Stimulated activated CD8-positive, alpha-beta memory T cell treated with anti-CD3 and anti-CD28 coated beads, Interleukin-12 subunit alpha, Interleukin-12 subunit beta, amount 100 ng/mL, for 1 hour (primary cell): ENCODE measurements at regions not wholly inside any gene's neighbourhood (a gene's known extent, or its start where the extent isn't known, plus 50 kb on each side); places are given as distances from the start of the nearest gene placed in this dataset.
"Not testable (repeated sequence)": the region's sequence is repeated elsewhere in the genome, so short reads cannot be mapped to it uniquely, and the experiment has no call there.

ENCODE experiments used
- DNase-seq: peaks from one replicate; pipeline ENCODE4 v3.0.0-alpha.2; 2020; ENCODE audit warnings: low read depth

DNA sequence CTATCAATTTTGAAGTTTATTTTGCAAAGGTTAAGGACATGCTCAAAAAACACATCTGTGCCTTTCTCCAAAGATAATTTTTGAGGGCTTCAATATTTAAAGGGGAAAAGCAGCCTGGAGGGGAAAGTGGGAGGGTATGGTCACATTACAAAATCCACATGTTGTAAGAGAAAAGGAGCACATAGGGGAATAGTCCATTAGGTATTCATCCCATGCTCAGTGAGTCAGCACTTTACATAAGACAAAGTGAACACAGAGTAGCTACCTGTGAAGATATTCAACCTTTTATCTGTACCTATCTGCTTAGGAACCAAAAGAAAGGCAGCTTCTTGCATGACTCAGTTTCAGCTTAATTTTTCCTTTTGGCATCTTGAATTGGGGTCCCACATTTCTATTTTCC is 932.0 kb downstream of the SLITRK6 start:
- DNase-seq: no peak

DNA sequence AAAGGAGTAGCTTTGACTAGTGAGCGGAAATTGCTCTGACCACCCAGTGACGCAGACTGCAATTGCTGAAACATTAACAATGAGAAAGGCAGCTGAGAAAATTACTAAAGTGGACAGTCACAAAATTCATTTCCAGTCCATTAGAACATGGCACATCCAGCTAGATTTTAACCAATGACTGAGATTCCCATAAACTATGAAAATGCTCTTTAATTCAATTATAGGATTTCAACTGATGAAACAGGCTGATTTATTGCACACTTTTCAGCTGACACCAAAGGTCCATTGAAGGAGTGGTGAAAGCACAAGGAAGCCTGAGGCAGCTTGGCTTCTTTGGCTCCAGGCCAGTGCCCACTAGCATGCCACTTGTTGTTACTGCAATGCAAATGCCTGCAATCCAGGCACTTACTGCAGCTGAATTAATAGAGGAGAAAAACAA is 933.4 kb downstream of the SLITRK6 start:
- DNase-seq: no peak

DNA sequence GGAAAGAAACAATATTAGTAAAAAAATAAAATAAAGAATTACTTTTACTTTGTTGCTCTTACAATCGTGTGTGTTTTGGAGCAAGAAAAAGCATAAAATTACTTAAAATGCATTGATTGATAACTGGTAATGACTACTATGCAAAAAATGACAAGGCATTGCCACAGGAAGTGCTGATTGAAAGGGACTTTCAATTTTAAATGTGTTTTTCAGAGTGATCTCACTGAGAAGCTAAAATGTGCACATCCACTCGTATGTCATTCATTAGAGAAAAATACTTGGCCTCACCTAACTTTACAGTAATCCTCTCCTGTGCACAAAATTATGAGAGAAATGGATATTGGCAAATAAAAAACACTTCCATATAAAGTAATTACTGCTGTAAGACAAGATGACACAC is 934.9 kb downstream of the SLITRK6 start:
- no peak for DNase-seq

DNA sequence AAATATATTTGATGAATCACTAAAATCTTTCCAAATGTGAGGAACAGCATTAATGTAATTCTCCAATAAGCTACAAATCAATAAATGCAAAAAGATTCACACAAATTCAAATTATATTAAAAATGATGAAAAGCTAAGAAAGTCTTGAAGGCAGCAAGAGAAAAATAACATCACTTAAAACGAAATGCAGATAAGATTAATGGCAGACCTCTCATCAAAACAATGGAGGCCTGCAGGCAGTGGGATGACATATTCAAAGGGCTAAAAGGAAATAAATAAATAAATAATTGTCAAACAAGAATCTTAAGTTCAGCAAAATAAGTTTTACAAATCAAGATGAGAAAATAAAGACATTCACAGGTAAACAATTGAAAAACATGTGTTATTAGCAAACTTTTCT is 952.1 kb downstream of the SLITRK6 start:
- DNase-seq: no peak

DNA sequence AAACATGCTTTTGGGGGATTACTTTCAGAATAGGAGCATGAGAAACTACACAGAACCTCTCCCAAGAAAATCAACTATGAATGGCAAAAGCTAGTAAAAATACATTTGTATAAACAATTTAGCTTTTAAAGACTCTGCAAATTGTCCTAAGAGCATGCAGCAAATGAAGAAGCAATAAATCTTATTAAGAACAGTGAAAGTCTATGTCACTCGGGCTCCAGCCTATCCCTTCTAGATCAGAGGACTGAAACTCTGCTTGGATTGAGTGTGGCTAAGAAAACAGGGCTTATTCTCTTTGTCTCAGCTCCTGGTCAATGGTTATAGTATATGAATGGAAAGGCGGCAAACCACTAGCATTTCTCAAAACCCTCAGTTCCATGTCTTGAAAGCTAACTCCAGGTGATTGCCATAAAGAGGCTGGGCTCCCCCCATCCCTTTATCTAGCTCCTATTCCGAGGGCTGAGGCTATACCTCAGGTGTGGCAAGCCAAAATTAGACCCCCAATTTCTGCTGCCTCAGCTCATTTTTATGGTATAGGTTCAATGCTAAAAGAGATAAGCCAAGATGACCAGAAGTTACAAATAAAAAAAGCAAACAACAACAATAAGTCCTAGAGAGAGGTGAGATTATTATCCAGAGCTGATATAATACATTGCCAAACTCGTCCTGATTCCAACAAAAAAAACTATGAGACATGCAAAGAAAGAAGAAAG is 953.2 kb downstream of the SLITRK6 start:
- no peak for DNase-seq

DNA sequence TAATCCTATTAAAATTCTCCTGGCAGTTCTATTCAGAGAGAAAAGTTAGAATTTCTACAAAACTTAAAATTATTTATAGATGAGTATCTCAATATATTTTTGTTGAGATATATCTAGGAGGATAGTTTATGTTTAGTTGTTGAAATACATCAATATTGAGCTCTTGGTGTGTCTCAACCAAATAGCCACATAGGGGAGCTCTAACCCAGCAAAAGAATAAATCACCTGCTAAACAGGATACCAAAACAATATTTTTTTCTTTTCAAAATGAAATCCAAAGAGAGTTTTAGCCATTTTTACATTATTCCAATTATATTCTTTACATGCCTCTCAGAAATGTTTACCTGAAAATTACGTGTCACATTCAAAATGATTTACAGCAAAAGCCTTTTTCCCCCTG is 954.7 kb downstream of the SLITRK6 start:
- DNase-seq: no peak

DNA sequence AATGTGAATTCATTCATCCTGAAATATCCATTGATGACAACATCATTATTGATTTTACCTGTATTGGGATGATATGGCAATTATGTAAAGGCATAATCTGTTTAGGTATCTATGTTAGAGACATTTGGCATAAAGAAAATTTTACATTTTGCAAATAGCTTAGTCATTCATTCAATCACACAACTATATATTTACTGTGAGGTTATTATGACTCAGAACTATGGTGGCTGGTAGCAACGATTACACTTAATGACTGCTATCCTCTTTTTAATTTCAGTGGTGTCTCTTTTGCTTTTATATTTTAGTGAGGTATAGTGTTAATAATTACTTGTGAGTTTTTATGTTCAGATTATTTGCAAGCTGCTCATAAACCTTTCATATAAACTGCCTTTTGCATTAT is 955.9 kb downstream of the SLITRK6 start:
- DNase-seq: no peak

DNA sequence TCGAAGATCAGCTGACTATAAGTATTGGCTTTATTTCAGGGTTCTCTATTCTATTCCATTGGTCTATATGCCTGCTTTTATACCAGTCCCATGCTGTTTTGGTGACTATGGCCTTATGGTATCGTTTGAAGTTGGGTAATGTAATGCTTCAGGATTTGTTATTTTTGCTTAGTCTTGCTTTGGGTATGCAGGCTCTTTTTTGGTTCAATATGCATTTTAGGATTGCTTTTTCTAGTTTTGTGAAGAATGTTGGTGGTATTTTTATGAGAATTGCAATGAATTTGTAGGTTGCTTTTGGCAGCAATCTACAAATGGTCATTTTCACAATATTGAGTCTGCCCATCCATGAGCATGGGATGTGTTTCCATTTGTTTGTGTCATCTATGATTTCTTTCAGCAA is 951.9 kb upstream of the SLITRK1 start:
- no peak for DNase-seq

DNA sequence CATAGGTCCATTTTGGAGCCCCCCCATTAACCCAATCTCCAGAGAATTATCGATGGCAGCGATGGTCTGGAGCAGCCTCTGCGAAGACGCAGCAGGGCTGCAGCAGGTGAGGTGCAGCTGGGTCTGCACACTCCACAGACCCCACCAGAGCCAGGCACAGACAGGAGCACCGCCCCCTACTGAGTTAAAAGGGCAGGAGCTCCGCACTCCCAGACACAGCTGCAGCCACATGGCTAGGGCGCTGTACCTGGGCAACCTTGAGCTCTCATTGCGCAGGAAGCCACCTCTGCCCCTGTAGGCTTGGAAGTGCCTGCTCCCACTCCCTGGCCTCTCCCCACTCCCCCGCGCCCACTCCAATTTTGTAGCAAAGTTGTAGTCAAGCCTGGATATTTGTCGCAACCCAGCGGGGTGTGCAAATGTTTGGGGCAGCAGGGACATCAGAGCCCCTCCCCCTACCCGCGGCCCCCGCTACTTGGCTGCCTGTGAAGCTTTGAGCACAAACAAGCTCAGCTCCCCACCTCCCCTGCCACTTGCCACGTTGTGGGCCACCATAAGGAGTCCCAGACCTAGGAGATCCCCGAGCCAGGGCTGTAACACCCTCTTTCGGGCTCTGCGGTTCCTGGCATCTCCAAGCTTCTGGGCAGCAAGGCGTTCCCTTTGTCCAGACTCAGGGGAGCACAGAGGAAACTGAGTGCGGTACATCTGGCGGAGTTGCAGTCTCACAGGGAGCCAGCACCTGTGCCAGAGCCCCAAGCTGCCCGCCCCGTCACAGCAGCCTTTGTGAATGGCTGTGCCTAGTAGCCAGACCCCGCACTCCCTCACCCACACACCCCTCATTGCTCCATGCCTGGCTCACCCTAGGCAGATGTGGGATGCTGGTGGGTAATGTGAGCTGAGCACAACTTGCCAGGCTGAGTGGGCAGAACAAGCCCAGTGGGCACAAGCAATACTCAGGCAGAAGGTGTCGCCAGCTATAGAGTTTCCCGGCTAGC is 949.7 kb upstream of the SLITRK1 start:
- DNase-seq: no peak

DNA sequence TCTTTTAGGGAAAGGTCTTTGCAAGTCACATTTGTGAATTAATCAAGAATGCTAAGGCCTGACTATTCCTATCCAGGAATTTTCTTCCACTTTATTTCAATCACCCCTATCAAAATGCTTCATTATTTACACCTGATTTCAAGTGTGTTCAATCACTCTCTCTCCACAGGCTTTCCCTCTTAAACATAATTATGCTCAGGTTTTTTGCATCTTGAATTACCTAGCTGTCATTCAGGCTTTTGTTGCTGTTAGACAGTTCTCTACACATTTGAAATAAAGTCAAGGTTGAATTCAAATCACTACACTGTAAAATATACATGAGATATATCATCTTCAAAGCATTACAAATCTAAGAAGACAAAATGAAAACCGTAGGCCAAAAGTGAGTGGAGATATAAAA is 941.3 kb upstream of the SLITRK1 start:
- DNase-seq: no peak

DNA sequence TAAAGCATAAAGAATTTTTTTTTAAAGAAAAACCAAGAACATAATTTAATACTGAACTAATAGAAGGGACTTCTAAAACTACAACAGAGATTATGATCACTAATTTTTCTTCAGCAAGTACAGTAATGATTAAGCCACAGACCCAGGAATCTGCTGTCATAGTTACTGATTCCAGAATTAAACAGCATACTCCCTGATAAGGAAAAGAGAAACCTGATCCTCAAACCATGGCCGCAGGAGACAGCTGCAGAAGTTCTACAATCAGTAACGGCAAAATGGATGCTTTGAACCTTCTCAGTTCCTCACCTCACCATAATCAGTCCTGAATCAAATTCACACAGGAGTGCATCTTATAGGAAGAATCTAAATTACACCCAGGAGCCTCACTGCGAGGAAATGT is 939.0 kb upstream of the SLITRK1 start:
- no peak for DNase-seq

DNA sequence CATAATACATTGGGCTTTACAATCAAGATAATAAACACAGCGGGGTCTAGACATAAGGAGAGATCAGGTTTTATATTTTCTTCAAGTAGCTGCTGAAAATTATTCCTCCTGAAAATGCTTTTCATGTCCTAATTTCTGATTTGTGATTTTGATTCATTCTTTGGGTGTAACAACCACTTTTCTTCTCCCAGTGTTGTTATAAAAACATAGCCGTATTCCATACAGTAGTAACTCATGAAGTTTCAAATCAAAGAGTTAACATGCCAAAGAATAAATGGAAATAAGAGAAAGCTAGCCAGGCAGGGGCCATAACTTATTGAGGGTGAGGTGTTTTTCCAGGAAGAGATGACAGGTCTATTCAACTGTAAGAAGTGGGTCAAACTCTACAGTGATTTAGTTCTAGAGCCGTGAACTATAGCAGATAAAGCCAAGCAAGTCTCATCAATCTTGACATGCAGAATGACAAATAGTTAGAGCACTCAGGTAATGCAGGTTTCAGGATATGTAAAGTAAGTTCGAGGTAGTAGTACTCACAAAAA is 934.4 kb upstream of the SLITRK1 start:
- DNase-seq: no peak

DNA sequence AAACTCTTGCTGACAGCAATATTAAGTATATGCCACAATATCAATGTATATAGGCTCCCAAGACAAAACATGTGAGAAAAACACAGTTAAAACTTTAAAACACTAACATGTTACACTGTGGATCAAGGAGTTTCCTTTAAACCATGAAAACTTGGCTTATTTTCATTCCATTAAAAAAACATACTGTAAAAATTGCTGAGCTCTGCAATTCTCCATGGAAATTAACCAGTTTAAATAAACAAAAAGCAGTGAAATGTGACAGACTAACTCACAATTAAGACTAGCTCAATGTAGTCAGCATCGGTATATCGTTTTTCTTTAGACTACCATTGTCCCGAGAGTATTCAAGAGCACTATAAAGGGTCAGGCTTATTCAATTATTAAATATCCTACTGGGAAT is 930.5 kb upstream of the SLITRK1 start:
- no peak for DNase-seq

DNA sequence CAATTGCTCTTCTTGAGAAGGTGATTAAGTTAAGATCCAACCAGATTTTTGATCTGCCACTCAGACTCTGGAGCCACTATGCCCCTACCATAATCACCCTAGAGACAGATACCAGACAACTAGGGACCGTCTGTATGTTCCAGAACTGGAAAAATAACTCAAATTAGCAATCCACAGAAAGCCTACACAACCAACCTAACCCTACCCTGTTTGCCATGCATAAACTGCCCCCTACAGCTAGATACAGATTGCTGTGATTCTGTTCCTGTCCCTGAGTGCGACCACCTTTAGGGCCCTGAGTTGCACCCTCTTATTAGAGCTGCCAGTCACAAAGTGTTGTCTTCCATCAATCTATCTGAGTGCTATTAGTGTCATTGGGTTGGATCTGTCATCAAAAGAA is 929.8 kb upstream of the SLITRK1 start:
- no peak for DNase-seq

DNA sequence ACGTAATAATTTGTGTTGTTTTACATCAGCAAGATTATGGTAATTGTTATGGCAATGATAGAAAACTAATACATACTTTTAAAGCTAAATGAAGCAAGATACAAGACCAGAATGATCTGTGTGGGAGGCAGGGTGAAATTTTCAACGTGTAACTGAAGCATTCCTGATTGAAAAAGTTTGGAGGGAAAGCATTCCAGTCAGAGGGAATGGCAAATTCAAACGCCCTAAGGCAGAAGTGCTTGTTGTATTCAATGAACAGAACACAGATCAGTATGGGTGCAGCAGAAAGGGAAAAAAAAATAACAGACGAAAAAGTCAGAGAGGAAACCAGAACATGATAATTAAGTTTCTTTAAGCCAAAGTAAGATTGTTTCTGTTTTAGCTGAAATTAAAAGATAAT is 928.5 kb upstream of the SLITRK1 start:
- DNase-seq: no peak

DNA sequence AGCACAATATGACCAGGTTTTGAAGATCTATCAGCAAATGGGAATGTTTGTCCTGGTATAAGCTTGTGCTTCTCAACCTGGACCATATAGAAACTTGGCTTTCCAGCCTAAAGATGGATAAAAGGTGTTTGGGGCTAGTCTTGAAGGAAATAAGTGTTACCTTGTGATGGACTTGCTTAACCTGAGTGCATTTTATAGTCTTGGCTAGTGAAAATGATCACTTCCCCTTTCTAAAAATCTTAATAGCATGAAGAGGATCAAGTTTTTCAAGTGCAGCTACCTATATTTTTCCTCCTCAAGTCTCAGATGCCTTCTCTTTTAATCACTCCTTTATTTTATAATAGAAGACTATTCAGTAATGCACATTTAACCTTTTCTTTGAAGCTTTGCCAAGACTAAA is 919.8 kb upstream of the SLITRK1 start:
- DNase-seq: no peak

DNA sequence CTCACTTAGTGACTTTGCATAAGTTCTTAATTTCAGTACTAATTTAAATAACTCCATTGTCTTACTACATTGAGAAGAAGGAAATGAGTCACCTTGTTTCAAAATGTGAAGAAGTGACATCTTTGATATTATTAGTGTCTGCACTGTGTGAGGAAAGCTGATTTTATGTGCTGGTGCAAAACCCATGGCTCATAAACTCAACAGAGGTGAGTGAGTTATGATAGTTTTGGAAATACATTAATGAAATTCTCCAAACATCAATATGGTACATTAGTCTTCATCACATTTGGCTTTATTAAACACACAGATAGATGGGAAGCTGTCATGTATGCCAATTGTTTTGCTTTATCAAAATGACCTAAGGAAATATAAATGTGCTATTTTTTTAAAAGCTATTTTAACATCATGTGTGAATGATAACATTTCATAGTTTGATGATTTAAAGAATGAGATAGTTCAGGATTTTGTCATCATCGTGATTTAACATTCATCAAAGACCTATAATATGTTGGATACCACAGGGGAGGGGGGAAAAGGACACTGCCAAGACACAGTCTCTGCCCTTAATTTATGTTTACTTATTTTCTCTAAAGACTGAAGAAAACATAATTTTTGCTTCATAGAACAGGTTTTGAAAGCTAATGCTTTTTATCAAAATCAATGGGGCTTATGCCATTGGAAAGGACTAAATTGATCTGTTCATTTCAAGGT is 902.3 kb upstream of the SLITRK1 start:
- no peak for DNase-seq

DNA sequence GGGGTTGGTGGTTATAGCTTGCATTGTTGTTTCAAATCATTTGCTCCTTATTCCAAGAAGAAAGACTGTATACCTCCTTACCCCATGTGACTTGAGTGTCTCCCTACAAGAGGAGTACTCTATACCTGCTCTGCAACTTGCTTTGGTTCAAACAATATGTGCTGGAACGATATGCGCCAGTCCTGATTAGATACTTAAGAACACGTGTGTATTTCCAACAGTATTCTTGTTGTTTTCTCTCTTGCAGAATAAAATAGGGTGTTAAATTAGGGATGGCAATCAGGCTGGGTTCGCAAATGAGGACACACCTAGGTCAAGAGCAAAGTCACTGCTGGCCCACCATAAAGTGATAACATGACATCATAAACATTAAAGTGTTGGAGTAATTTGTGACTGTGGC is 895.0 kb upstream of the SLITRK1 start:
- no peak for DNase-seq

DNA sequence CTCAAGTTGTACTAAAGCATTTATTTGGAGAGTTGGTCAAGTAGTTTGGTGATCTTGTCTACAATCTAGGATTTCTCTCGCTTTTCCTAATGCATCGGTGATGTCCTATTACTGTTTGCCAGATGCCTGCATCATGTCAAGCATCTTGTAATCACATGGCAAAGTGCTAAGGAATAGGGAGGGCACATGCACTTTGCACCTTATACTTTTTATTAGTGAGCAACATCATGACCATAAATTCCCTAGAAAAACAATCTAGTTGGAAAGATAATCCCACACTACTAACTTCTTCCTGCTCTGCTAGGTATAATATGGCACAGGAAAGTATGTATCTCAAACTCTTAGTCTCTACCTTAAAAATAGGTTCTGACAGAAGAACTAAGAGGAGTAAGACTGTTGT is 894.3 kb upstream of the SLITRK1 start:
- DNase-seq: no peak

DNA sequence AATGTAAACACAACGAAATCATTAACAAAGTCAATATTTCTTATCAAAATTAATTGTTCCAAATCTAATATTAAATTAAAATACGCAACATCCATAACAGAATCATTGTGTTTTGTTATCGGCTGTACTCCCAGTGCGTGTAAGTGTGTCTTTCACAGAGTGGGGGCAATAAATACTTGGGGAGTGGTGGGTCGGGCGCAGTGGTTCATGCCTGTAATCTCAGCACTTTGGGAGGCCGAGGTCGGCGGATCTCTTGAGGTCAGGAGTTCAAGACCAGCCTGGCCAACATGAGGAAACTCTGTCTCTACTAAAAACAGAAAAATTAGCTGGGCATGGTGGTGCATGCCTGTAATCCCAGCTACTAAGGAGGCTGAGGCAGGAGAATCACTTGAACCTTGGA is 893.6 kb upstream of the SLITRK1 start:
- not testable (repeated sequence) for DNase-seq

DNA sequence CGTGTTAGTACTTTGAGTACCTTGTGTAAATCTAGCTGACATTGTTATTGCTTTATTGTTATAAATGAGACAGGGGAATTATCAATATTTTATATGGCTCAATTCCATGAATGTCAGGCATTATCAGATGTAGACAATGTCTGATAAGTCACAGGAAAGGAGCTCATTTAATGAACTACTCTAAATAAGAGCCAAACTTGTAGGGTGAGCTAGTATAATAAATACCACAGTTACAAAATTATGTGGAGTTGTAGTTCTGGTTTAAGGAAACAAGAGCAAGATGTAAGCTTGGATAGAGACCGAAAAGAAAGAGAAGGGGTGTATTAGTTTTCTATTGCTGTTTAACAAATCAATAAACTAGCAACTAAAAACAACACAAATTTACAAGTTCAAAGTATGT is 891.8 kb upstream of the SLITRK1 start:
- DNase-seq: no peak

DNA sequence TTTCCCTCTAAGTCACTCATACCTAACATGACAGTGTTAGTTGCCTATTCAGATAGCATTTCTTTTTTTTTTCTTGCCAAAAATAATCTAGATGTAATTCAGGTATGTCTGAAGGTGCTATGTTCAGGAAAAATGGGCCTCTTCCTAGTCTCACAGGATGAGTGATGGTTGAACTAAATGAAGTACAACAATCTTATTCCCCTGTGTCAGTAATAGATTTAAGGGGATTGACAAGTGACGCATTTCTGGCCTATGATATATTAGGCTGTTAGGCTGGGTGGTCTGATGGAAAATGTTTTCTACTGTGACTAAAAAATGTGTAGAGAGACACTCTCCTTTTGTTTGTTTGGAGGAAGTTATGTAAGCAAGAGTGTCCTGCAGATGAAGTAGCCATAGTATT is 878.7 kb upstream of the SLITRK1 start:
- DNase-seq: no peak
